Neural progenitor cell (in vitro differentiated cells): ENCODE measurements at regions not wholly inside any gene's neighbourhood (a gene's known extent, or its start where the extent isn't known, plus 50 kb on each side); places are given as distances from the start of the nearest gene placed in this dataset.
A peak's percentile ranks its signal among the peaks of the same experiment; 100 is the strongest.

Source experiments
- DNase-seq: peaks from one replicate; pipeline ENCODE4 v3.0.0-alpha.2; 2016; ENCODE audit warnings: low spot score
- H2AFZ ChIP-seq: fragments of 200-600 bp; sonication (generic); replicated peaks from 2 replicates; pipeline ENCODE4 v1.6.1; 2016; ENCODE audit warnings: antibody characterized with exemption
- H3F3A ChIP-seq: fragments of 200-600 bp; sonication (generic); 2 replicates; pipeline ENCODE4 v1.6.1; 2016; ENCODE audit warnings: antibody characterized with exemption, low read depth
- H3K27ac ChIP-seq: fragments of 200-600 bp; sonication (generic); 2 replicates; pipeline ENCODE4 v1.5.1; 2016; ENCODE audit warnings: mild to moderate bottlenecking
- H3K27me3 ChIP-seq: fragments of 200-600 bp; sonication (generic); 2 replicates; pipeline ENCODE4 v1.6.1; 2016; ENCODE audit warnings: mild to moderate bottlenecking, moderate library complexity
- H3K36me3 ChIP-seq: fragments of 200-600 bp; sonication (generic); 2 replicates; pipeline ENCODE4 v1.5.1; 2016
- H3K4me1 ChIP-seq: fragments of 200-600 bp; sonication (generic); 2 replicates; pipeline ENCODE4 v1.6.1; 2016; ENCODE audit warnings: mixed run types
- H3K4me2 ChIP-seq: fragments of 200-600 bp; sonication (generic); 2 replicates; pipeline ENCODE4 v1.6.1; 2016
- H3K4me3 ChIP-seq: fragments of 200-600 bp; sonication (generic); 2 replicates; pipeline ENCODE4 v1.5.1; 2016
- H3K79me2 ChIP-seq: fragments of 200-600 bp; sonication (generic); 2 replicates; pipeline ENCODE4 v1.6.1; 2016; ENCODE audit warnings: low read depth
- H3K9ac ChIP-seq: fragments of 200-600 bp; sonication (generic); 2 replicates; pipeline ENCODE4 v1.6.1; 2016
- H3K9me3 ChIP-seq: fragments of 200-600 bp; sonication (generic); 2 replicates; pipeline ENCODE4 v1.5.1; 2016; ENCODE audit warnings: low read depth
- H4K20me1 ChIP-seq: fragments of 200-600 bp; sonication (generic); 2 replicates; pipeline ENCODE4 v1.6.1; 2016; ENCODE audit warnings: low read depth
- H3K27ac Mint-ChIP-seq: 3 replicates; pipeline ENCODE4 v1.8.0; 2021; ENCODE audit warnings: mixed read lengths
- H3K27me3 Mint-ChIP-seq: 2 replicates; pipeline ENCODE4 v1.8.0; 2022; ENCODE audit warnings: low read depth, mild to moderate bottlenecking, inconsistent platforms, moderate library complexity, mixed read lengths; ENCODE audit not compliant: insufficient read depth
- H3K36me3 Mint-ChIP-seq: 3 replicates; pipeline ENCODE4 v1.8.0; 2021; ENCODE audit warnings: mixed read lengths
- H3K4me1 Mint-ChIP-seq: 3 replicates; pipeline ENCODE4 v1.8.0; 2021; ENCODE audit warnings: mixed read lengths
- H3K4me3 Mint-ChIP-seq: 3 replicates; pipeline ENCODE4 v1.8.0; 2021; ENCODE audit warnings: mild to moderate bottlenecking, moderate library complexity, mixed read lengths
- H3K9me3 Mint-ChIP-seq: 3 replicates; pipeline ENCODE4 v1.8.0; 2020; ENCODE audit warnings: mixed read lengths
- CTCF ChIP-seq: fragments of 200-600 bp; sonication (generic); IDR thresholded peaks from 2 replicates; pipeline ENCODE4 v1.5.1; 2017; ENCODE audit warnings: antibody characterized with exemption, mild to moderate bottlenecking
- EZH2 ChIP-seq: fragments of 200-600 bp; sonication (generic); IDR thresholded peaks from 2 replicates; pipeline ENCODE4 v1.6.1; 2017; ENCODE audit warnings: antibody characterized with exemption, mild to moderate bottlenecking, moderate library complexity
- EZH2phosphoT487 ChIP-seq: fragments of 200-600 bp; sonication (generic); IDR thresholded peaks from 2 replicates; pipeline ENCODE4 v1.6.1; 2017; ENCODE audit warnings: antibody characterized with exemption

- no peaks in the 10 kb centered on the region for H3K79me2 ChIP-seq
- H3K27me3 ChIP-seq: no peaks in the 10 kb centered on the region
- no peak overlapping the region for H2AFZ ChIP-seq
- no peak overlapping the region for H3K4me2 ChIP-seq
- H3K4me1 ChIP-seq: no peaks in the 10 kb centered on the region
- H3K27ac ChIP-seq: no peak overlapping the region
- Mint-ChIP-seq H3K4me1 (peaks cover 30% of the 10 kb centered on the region), H3K9me3 (no peaks in the 10 kb centered on the region), H3K36me3 (no peaks in the 10 kb centered on the region), H3K27ac (no peak overlapping the region), H3K27me3 (peaks cover 10% of the 10 kb centered on the region), H3K4me3 (no peak overlapping the region)
- H3K36me3 ChIP-seq: no peaks in the 10 kb centered on the region
- no peaks in the 10 kb centered on the region for H3K9me3 ChIP-seq
- H3K9ac ChIP-seq: no peak overlapping the region
- no peak overlapping the region for H3K4me3 ChIP-seq
- H3F3A ChIP-seq: no peaks in the 10 kb centered on the region
- TF ChIP-seq EZH2: no peak
- TF ChIP-seq CTCF: no peak
- TF ChIP-seq EZH2phosphoT487: no peak
- no peaks in the 10 kb centered on the region for H4K20me1 ChIP-seq
- DNase-seq: no peak
Measured at GRCh38 chr9:90097237-90097636, 492.4 kb downstream of the GADD45G start.

- H4K20me1 ChIP-seq: no peaks in the 10 kb centered on the region
- no peaks in the 10 kb centered on the region for H3K9me3 Mint-ChIP-seq
- no peak overlapping the region for H3K4me2 ChIP-seq
- H3K36me3 Mint-ChIP-seq: no peaks in the 10 kb centered on the region
- no peaks in the 10 kb centered on the region for H3F3A ChIP-seq
- peaks cover 12% of the 10 kb centered on the region for H3K27me3 Mint-ChIP-seq
- no peaks in the 10 kb centered on the region for H3K9me3 ChIP-seq
- no peak overlapping the region for H2AFZ ChIP-seq
- TF ChIP-seq CTCF: no peak
- no peak for TF ChIP-seq EZH2
- TF ChIP-seq EZH2phosphoT487: no peak
- H3K79me2 ChIP-seq: no peaks in the 10 kb centered on the region
- H3K9ac ChIP-seq: no peak overlapping the region
- H3K27ac Mint-ChIP-seq: no peak overlapping the region
- H3K27me3 ChIP-seq: no peaks in the 10 kb centered on the region
- no peaks in the 10 kb centered on the region for H3K4me1 ChIP-seq
- no peak for DNase-seq
- no peak overlapping the region for H3K4me3 Mint-ChIP-seq
- H3K4me1 Mint-ChIP-seq: peaks cover 23% of the 10 kb centered on the region
- H3K27ac ChIP-seq: no peak overlapping the region
- H3K4me3 ChIP-seq: no peak overlapping the region
- no peaks in the 10 kb centered on the region for H3K36me3 ChIP-seq
Measured at GRCh38 chr9:90098408-90098807, 493.6 kb downstream of the GADD45G start.

GRCh38 chr9:90099262-90099963 lies 494.6 kb downstream of the GADD45G start:
- Histone ChIP-seq H3F3A (no peaks in the 10 kb centered on the region), H3K36me3 (no peaks in the 10 kb centered on the region), H3K9ac (no peak overlapping the region), H3K4me2 (no peak overlapping the region), H2AFZ (no peak overlapping the region), H3K9me3 (no peaks in the 10 kb centered on the region), H3K27ac (no peak overlapping the region), H3K4me1 (no peaks in the 10 kb centered on the region), H3K79me2 (no peaks in the 10 kb centered on the region), H3K4me3 (no peak overlapping the region), H4K20me1 (no peaks in the 10 kb centered on the region), H3K27me3 (no peaks in the 10 kb centered on the region)
- Mint-ChIP-seq H3K27me3 (peaks cover 10% of the 10 kb centered on the region), H3K27ac (no peak overlapping the region), H3K4me1 (peaks cover 18% of the 10 kb centered on the region), H3K36me3 (no peaks in the 10 kb centered on the region), H3K4me3 (no peak overlapping the region), H3K9me3 (no peaks in the 10 kb centered on the region)
- peak; percentile 24 for DNase-seq
- no peak for TF ChIP-seq EZH2
- no peak for TF ChIP-seq EZH2phosphoT487
- TF ChIP-seq CTCF: peak; percentile 62
